ENCODE measurements at regions not wholly inside any gene's neighbourhood (a gene's known extent, or its start where the extent isn't known, plus 50 kb on each side); places are given as distances from the start of the nearest gene placed in this dataset.

GRCh38 chr9:118252027-118252426 lies 547.8 kb downstream of the TLR4 start:
- H3K4me3 ChIP-seq (ENCODE audit: low read depth, low read length): no peak overlapping the region
- no peak for TF ChIP-seq CTCF (IDR thresholded peaks at IDR 0.05; ENCODE audit: low read depth, low read length, missing control alignments)
- DNase-seq (ENCODE audit: low read depth): no peak

- H3K4me3 ChIP-seq (ENCODE audit: low read depth, low read length): no peak overlapping the region
- no peak for DNase-seq (ENCODE audit: low read depth)
- no peak for TF ChIP-seq CTCF (IDR thresholded peaks at IDR 0.05; ENCODE audit: low read depth, low read length, missing control alignments)
Measured at GRCh38 chr9:118262191-118262590, 558.0 kb downstream of the TLR4 start.

DNA sequence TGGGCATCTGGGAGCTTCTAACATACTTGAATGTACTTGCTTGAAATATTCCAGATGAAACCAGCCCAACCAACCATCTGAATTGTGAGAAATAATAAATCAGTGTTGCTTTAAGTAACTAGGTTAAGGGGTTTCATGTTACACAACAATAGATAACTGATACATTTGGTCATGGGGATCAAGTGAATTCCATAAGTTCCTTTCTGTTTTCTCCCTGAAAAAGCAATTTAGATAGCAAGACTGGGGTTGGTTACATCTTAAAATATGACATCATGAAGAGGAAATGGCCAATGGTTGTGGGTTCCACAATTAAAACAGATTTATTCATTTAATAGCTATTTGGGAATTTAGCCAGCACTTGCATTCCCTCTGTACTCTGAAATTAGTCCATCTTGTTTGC lies 559.7 kb downstream of the TLR4 start:
- no peak overlapping the region for H3K4me3 ChIP-seq (ENCODE audit: low read depth, low read length)
- no peak for DNase-seq (ENCODE audit: low read depth)
- no peak for TF ChIP-seq CTCF (IDR thresholded peaks at IDR 0.05; ENCODE audit: low read depth, low read length, missing control alignments)

- no peak overlapping the region for H3K4me3 ChIP-seq (ENCODE audit: low read depth, low read length)
- no peak for DNase-seq (ENCODE audit: low read depth)
- TF ChIP-seq CTCF (IDR thresholded peaks at IDR 0.05; ENCODE audit: low read depth, low read length, missing control alignments): no peak
Measured at GRCh38 chr9:118268046-118268445, 563.8 kb downstream of the TLR4 start.

- TF ChIP-seq CTCF (IDR thresholded peaks at IDR 0.05; ENCODE audit: low read depth, low read length, missing control alignments): no peak
- H3K4me3 ChIP-seq (ENCODE audit: low read depth, low read length): no peak overlapping the region
- DNase-seq (ENCODE audit: low read depth): no peak
Measured at GRCh38 chr9:118269623-118270022, 565.4 kb downstream of the TLR4 start.

GRCh38 chr9:118271331-118271730 lies 567.1 kb downstream of the TLR4 start:
- no peak overlapping the region for H3K4me3 ChIP-seq (ENCODE audit: low read depth, low read length)
- TF ChIP-seq CTCF (IDR thresholded peaks at IDR 0.05; ENCODE audit: low read depth, low read length, missing control alignments): no peak
- DNase-seq (ENCODE audit: low read depth): no peak

DNA sequence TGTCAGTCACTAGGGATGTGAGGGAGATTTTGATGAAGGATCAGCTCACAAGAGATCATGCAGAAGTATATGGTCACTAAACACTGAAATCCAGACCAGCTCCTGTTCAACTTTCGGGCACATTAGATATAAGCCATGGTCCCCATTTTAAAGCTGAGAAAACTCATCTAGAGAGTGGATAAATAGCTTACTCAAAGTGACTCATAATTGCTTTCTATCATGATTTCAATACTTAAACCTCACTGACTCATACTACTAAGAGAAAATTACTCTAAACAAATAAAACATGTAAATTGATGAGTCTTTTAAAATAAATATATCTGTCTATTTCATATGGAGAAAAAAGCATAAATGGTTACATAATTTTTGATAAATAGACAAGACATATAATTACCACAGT lies 567.7 kb downstream of the TLR4 start:
- no peak for DNase-seq (ENCODE audit: low read depth)
- TF ChIP-seq CTCF (IDR thresholded peaks at IDR 0.05; ENCODE audit: low read depth, low read length, missing control alignments): no peak
- H3K4me3 ChIP-seq (ENCODE audit: low read depth, low read length): no peak overlapping the region
